Activated CD4-positive, alpha-beta T cell treated with anti-CD3 and anti-CD28 coated beads, Interleukin-2, amount 10 ng/mL, durations not matched to agents 7 days and 5 days (primary cell): ENCODE measurements at regions not wholly inside any gene's neighbourhood (a gene's known extent, or its start where the extent isn't known, plus 50 kb on each side); places are given as distances from the start of the nearest gene placed in this dataset.

Experiments used
- CTCF ChIA-PET: fragments of 350-600 bp; sonication (Branson Sonifier 250); formaldehyde crosslinking; loops from one replicate; lab custom pipeline; 2021; ENCODE audit warnings: antibody characterized with exemption; lab: Charles Lee
- POLR2A ChIA-PET: fragments of 350-600 bp; sonication (Branson Sonifier 250); formaldehyde crosslinking; loops from one replicate; lab custom pipeline; 2021; ENCODE audit warnings: antibody characterized with exemption; lab: Charles Lee
- DNase-seq: peaks from one replicate; pipeline ENCODE4 v3.0.0-alpha.2; 2020
- H3K27ac Mint-ChIP-seq: one replicate; pipeline ENCODE4 v1.8.0; 2021; ENCODE audit warnings: mild to moderate bottlenecking, moderate library complexity, mixed read lengths
- H3K27me3 Mint-ChIP-seq: one replicate; pipeline ENCODE4 v1.8.0; 2021; ENCODE audit warnings: mixed read lengths
- H3K36me3 Mint-ChIP-seq: one replicate; pipeline ENCODE4 v1.8.0; 2021; ENCODE audit warnings: low read depth, mixed read lengths
- H3K4me1 Mint-ChIP-seq: one replicate; pipeline ENCODE4 v1.8.0; 2021; ENCODE audit warnings: mixed read lengths
- H3K4me3 Mint-ChIP-seq: one replicate; pipeline ENCODE4 v1.8.0; 2021; ENCODE audit warnings: mild to moderate bottlenecking, moderate library complexity, mixed read lengths
- H3K9me3 Mint-ChIP-seq: one replicate; pipeline ENCODE4 v1.8.0; 2021; ENCODE audit warnings: mixed read lengths

- CTCF ChIA-PET: interaction anchor here (1.8 kb wide), 1 partner anchor 19 kb away, joined by 5 read pairs; no protein-coding TSS in a partner anchor
Measured at GRCh38 chr14:31945701-31946100, 131.4 kb upstream of the ARHGAP5 start.

GRCh38 chr14:31947076-31947475 lies 130.0 kb upstream of the ARHGAP5 start:
- DNase-seq: no peak
- ChIA-PET POLR2A (no interaction called here), CTCF (no interaction called here)
- no peak overlapping the region for H3K4me3 Mint-ChIP-seq
- no peaks in the 10 kb centered on the region for H3K36me3 Mint-ChIP-seq
- H3K9me3 Mint-ChIP-seq: no peaks in the 10 kb centered on the region
- H3K4me1 Mint-ChIP-seq: peaks cover 36% of the 10 kb centered on the region
- no peak overlapping the region for H3K27ac Mint-ChIP-seq
- peaks cover 4% of the 10 kb centered on the region for H3K27me3 Mint-ChIP-seq

More at GRCh38 chr14:31945701-31946100, 131.4 kb upstream of the ARHGAP5 start:
- Mint-ChIP-seq H3K27ac (peak overlapping the region; percentile 84), H3K36me3 (no peaks in the 10 kb centered on the region), H3K9me3 (no peaks in the 10 kb centered on the region), H3K4me1 (peaks cover 36% of the 10 kb centered on the region), H3K27me3 (peaks cover 2% of the 10 kb centered on the region), H3K4me3 (no peak overlapping the region)
- no peak for DNase-seq
- POLR2A ChIA-PET: no interaction called here

GRCh38 chr14:31947680-31948595 lies 129.2 kb upstream of the ARHGAP5 start:
- DNase-seq: no peak
- H3K27ac Mint-ChIP-seq: no peak overlapping the region
- no peak overlapping the region for H3K4me3 Mint-ChIP-seq
- H3K4me1 Mint-ChIP-seq: peaks cover 36% of the 10 kb centered on the region
- H3K27me3 Mint-ChIP-seq: peaks cover 4% of the 10 kb centered on the region
- no peaks in the 10 kb centered on the region for H3K9me3 Mint-ChIP-seq
- POLR2A ChIA-PET: no interaction called here
- CTCF ChIA-PET: interaction anchor here (0.5 kb wide), 1 partner anchor 109 kb away, joined by 3 read pairs; no protein-coding TSS in a partner anchor
- no peaks in the 10 kb centered on the region for H3K36me3 Mint-ChIP-seq

GRCh38 chr14:31949709-31950108 lies 127.4 kb upstream of the ARHGAP5 start:
- H3K9me3 Mint-ChIP-seq: no peaks in the 10 kb centered on the region
- H3K27ac Mint-ChIP-seq: no peak overlapping the region
- POLR2A ChIA-PET: no interaction called here
- CTCF ChIA-PET: interaction anchor here (1.7 kb wide), 1 partner anchor 12 kb away, joined by 3 read pairs; no protein-coding TSS in a partner anchor
- no peak for DNase-seq
- no peak overlapping the region for H3K4me3 Mint-ChIP-seq
- H3K36me3 Mint-ChIP-seq: no peaks in the 10 kb centered on the region
- peaks cover 26% of the 10 kb centered on the region for H3K4me1 Mint-ChIP-seq
- peaks cover 4% of the 10 kb centered on the region for H3K27me3 Mint-ChIP-seq

GRCh38 chr14:31950331-31950730 lies 126.8 kb upstream of the ARHGAP5 start:
- POLR2A ChIA-PET: no interaction called here
- no peaks in the 10 kb centered on the region for H3K9me3 Mint-ChIP-seq
- CTCF ChIA-PET: interaction anchor here (0.8 to 1.7 kb wide), 2 partner anchors 12 to 215 kb away, joined by 3 read pairs; no protein-coding TSS in a partner anchor

GRCh38 chr14:31950764-31951637 lies 126.1 kb upstream of the ARHGAP5 start:
- Mint-ChIP-seq H3K4me3 (no peak overlapping the region), H3K27ac (no peak overlapping the region), H3K36me3 (no peaks in the 10 kb centered on the region), H3K27me3 (peaks cover 4% of the 10 kb centered on the region), H3K4me1 (peaks cover 15% of the 10 kb centered on the region), H3K9me3 (no peaks in the 10 kb centered on the region)
- no peak for DNase-seq
- ChIA-PET CTCF (interaction anchor here (0.5 to 1.7 kb wide), 5 partner anchors 13 to 1839 kb away, joined by 3 to 4 read pairs (median 3); no protein-coding TSS in a partner anchor), POLR2A (no interaction called here)

More at GRCh38 chr14:31950331-31950730, 126.8 kb upstream of the ARHGAP5 start:
- Mint-ChIP-seq H3K27me3 (peaks cover 4% of the 10 kb centered on the region), H3K27ac (no peak overlapping the region), H3K36me3 (no peaks in the 10 kb centered on the region), H3K4me3 (no peak overlapping the region), H3K4me1 (peaks cover 20% of the 10 kb centered on the region)
- DNase-seq: no peak

- ChIA-PET POLR2A (no interaction called here), CTCF (interaction anchor here (0.5 to 1.7 kb wide), 3 partner anchors 17 to 1839 kb away, joined by 3 to 4 read pairs (median 3); no protein-coding TSS in a partner anchor)
- peaks cover 4% of the 10 kb centered on the region for H3K27me3 Mint-ChIP-seq
- no peak overlapping the region for H3K27ac Mint-ChIP-seq
- H3K36me3 Mint-ChIP-seq: no peaks in the 10 kb centered on the region
- peaks cover 11% of the 10 kb centered on the region for H3K4me1 Mint-ChIP-seq
- no peak overlapping the region for H3K4me3 Mint-ChIP-seq
- H3K9me3 Mint-ChIP-seq: no peaks in the 10 kb centered on the region
- DNase-seq: no peak
Measured at GRCh38 chr14:31951638-31951964, 125.5 kb upstream of the ARHGAP5 start.

GRCh38 chr14:31952573-31952972 lies 124.5 kb upstream of the ARHGAP5 start:
- Mint-ChIP-seq H3K9me3 (no peaks in the 10 kb centered on the region), H3K4me3 (no peak overlapping the region), H3K27ac (no peak overlapping the region), H3K27me3 (peaks cover 4% of the 10 kb centered on the region), H3K36me3 (no peaks in the 10 kb centered on the region), H3K4me1 (peaks cover 6% of the 10 kb centered on the region)
- DNase-seq: no peak
- CTCF ChIA-PET: interaction anchor here (0.6 to 1.7 kb wide), 2 partner anchors 16 to 348 kb away, joined by 3 read pairs; no protein-coding TSS in a partner anchor
- POLR2A ChIA-PET: no interaction called here

GRCh38 chr14:31953210-31953609 lies 123.9 kb upstream of the ARHGAP5 start:
- no peak overlapping the region for H3K4me3 Mint-ChIP-seq
- H3K27me3 Mint-ChIP-seq: peaks cover 4% of the 10 kb centered on the region
- no peaks in the 10 kb centered on the region for H3K9me3 Mint-ChIP-seq
- CTCF ChIA-PET: interaction anchor here (1.5 kb wide), 1 partner anchor 13 kb away, joined by 4 read pairs; no protein-coding TSS in a partner anchor
- H3K27ac Mint-ChIP-seq: no peak overlapping the region
- no peak for DNase-seq
- no peaks in the 10 kb centered on the region for H3K36me3 Mint-ChIP-seq
- H3K4me1 Mint-ChIP-seq: no peaks in the 10 kb centered on the region
- POLR2A ChIA-PET: no interaction called here

GRCh38 chr14:31954991-31955390 lies 122.1 kb upstream of the ARHGAP5 start:
- POLR2A ChIA-PET: no interaction called here
- Mint-ChIP-seq H3K27me3 (peaks cover 2% of the 10 kb centered on the region), H3K36me3 (no peaks in the 10 kb centered on the region), H3K27ac (no peak overlapping the region), H3K4me3 (no peak overlapping the region), H3K4me1 (no peaks in the 10 kb centered on the region), H3K9me3 (no peaks in the 10 kb centered on the region)
- CTCF ChIA-PET: interaction anchor here (1.0 kb wide), 1 partner anchor 17 kb away, joined by 3 read pairs; no protein-coding TSS in a partner anchor
- DNase-seq: no peak

- Mint-ChIP-seq H3K9me3 (peaks cover 2% of the 10 kb centered on the region), H3K27ac (no peak overlapping the region), H3K36me3 (no peaks in the 10 kb centered on the region), H3K4me1 (no peaks in the 10 kb centered on the region), H3K27me3 (peaks cover 2% of the 10 kb centered on the region), H3K4me3 (no peak overlapping the region)
- POLR2A ChIA-PET: no interaction called here
- CTCF ChIA-PET: interaction anchor here (1.0 kb wide), 1 partner anchor 16 kb away, joined by 3 read pairs; no protein-coding TSS in a partner anchor
- no peak for DNase-seq
Measured at GRCh38 chr14:31955936-31956579, 121.0 kb upstream of the ARHGAP5 start.

- no peak overlapping the region for H3K4me3 Mint-ChIP-seq
- DNase-seq: no peak
- H3K4me1 Mint-ChIP-seq: no peaks in the 10 kb centered on the region
- ChIA-PET POLR2A (no interaction called here), CTCF (no interaction called here)
- H3K27ac Mint-ChIP-seq: no peak overlapping the region
- H3K9me3 Mint-ChIP-seq: peaks cover 2% of the 10 kb centered on the region
- no peaks in the 10 kb centered on the region for H3K36me3 Mint-ChIP-seq
- H3K27me3 Mint-ChIP-seq: no peaks in the 10 kb centered on the region
Measured at GRCh38 chr14:31957565-31957964, 119.5 kb upstream of the ARHGAP5 start.
